GM13976 (cell line): ENCODE measurements at regions not wholly inside any gene's neighbourhood (a gene's known extent, or its start where the extent isn't known, plus 50 kb on each side); places are given as distances from the start of the nearest gene placed in this dataset.
"Not testable (repeated sequence)": the region's sequence is repeated elsewhere in the genome, so short reads cannot be mapped to it uniquely, and the experiment has no call there.

ENCODE experiments used
- DNase-seq: peaks from one replicate; pipeline ENCODE4 v3.0.0; 2012; ENCODE audit warnings: low spot score
- in situ Hi-C: fragments of 300-500 bp; cut with MboI; formaldehyde crosslinking; loops from one replicate; pipeline ENCODE4 v1.12.0; 2022; ENCODE audit warnings: low sequenced_read_pairs, mixed read lengths, inconsistent platforms; ENCODE audit not compliant: unreplicated experiment
- TF ChIP-seq, protein P1 (sequence below): IDR thresholded peaks from 2 replicates; pipeline ENCODE4 v1.5.1; 2012; ENCODE audit warnings: borderline replicate concordance, mild to moderate bottlenecking; ENCODE audit not compliant: insufficient read depth; ENCODE audit errors: extremely low read depth, missing control alignments, control extremely low read depth

DNA sequence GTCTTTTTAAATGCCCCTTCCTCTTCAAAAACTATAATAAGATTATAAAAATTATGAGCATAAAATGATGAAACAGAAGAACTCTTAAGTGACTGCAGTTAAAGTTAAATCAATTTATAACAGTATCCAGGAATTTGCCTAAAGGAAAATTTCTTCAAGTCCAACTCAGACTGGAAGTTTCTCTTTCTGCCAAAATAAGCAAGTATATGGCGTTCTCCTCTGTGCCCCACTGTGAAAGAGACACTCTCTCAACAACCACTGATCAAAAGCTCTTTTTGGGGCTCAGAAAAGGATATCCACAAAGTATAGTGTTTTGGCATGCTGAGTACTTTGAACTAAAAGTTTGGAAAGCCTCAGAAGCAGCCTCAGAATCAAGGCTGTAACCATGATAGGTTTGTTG, 139.9 kb downstream of the SKIDA1 start:
- TF ChIP-seq, protein P1, sequence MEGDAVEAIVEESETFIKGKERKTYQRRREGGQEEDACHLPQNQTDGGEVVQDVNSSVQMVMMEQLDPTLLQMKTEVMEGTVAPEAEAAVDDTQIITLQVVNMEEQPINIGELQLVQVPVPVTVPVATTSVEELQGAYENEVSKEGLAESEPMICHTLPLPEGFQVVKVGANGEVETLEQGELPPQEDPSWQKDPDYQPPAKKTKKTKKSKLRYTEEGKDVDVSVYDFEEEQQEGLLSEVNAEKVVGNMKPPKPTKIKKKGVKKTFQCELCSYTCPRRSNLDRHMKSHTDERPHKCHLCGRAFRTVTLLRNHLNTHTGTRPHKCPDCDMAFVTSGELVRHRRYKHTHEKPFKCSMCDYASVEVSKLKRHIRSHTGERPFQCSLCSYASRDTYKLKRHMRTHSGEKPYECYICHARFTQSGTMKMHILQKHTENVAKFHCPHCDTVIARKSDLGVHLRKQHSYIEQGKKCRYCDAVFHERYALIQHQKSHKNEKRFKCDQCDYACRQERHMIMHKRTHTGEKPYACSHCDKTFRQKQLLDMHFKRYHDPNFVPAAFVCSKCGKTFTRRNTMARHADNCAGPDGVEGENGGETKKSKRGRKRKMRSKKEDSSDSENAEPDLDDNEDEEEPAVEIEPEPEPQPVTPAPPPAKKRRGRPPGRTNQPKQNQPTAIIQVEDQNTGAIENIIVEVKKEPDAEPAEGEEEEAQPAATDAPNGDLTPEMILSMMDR, result no peak
- no peak for DNase-seq
- in situ Hi-C loops, result no loop called here

DNA sequence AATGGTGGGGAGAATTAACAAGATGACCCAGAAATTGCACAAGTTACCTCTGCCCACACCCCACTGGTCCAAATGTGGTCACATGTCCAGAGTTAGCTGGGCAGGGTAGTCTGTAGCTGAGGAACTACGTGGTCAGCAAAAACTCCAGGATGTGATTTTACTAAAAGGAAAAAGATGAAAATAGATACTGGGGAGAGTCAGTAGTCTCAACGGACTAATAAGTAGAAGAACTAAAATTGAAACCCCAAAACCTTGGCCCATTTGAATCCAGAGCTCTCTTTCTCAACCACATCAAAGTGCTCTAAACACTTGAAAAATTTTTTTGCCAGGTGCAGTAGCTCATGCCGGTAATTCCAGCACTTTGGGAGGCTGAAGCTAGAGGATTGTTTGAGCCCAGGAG, 146.3 kb downstream of the SKIDA1 start:
- no peak for DNase-seq
- in situ Hi-C loops, result no loop called here
- TF ChIP-seq, protein P1, result no peak

DNA sequence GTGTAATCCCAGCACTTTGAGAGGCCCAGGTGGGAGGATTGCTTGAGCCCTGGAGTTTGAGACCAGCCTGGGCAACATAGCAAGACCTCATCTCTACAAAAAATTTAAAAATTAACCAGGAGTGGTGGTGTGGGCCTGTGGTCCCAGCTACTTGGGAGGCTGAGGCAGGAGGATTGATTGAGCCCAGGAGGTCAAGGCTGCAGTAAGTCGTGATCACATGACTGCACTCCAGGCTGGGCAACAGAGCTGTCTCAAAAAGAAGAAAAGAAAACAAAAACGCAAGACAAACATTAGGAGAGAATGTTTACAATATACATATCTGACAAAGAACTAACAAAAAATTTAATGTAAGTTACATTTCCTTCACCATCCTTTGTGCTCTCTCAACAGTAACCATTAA, 150.2 kb downstream of the SKIDA1 start:
- in situ Hi-C loops, DNase-seq: not testable (repeated sequence)

DNA sequence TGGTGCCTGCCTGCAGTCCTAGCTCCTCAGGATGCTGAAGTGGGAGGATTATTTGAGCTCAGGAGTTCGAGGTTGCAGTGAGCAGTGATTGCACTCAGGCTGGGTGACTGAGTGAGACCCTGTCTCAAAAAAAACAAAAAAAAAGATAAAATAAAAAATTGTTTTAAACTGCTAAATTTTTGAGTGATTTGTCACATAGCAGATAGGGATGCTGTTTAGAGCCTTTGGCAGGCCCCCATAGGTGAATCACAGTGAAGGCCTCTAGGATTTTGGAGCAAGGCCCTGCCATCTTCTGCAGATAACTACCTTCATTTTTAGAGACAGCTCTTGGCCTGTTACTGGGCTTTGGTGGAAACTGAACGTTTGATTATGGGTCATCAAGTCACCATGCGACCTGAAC, 151.6 kb downstream of the SKIDA1 start:
- DNase-seq, in situ Hi-C loops: not testable (repeated sequence)

DNA sequence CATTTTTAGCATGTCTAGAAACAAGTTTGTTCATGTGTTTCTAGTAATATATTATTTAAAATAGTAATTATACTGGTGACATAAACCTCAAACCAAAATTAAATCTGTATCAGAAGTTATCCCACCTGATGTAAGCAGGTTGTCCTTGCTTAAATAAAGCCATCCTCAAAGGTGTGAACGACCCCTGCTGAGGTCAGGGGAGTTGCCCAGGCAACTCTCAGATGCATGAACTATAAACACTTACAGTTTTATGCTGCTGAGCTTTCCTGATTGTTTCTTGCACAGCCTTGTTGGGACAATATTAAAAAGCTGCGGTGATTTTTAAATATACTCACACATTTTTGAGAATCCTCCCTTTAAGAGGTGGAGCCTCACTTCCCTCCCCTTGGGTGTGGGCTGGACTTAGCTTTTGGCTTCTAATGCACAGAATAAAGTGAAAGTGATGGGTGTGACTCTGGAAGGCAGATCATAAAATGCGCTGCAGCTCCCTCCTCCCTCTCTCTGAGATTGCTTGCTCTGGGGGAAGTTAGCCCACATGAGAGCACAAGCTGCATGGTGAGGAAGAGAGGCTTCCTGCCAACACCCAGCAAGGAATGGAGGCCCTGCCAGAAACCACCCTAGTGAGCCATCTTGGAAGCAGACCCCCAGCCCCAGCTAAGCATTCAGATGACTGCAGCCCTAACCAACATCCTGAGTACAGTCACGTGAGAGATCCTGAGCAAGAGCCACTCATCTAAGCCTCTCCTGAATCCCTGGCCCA, 152.7 kb downstream of the SKIDA1 start:
- TF ChIP-seq, protein P1, result no peak
- peak; percentile 48 for DNase-seq
- in situ Hi-C loops, result no loop called here

DNA sequence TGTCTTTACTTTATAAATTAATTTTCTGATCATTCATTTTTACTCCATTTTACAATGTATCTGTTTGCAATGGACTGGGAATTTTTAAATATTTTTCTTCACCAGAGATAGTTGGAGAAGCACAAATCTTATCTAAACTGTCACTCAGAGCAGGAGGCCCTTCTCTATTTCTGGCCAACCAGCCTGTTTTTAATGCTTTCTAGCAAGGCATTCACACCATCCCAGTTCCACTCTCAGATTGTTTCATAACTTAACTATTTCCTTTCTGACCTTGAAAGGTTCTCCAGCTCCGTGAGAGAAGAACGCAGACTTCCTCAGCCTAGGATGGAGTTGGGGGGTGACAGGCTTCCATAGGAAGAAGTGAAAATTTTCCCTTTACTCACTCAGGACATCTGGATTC, 155.8 kb downstream of the SKIDA1 start:
- no peak for DNase-seq
- TF ChIP-seq, protein P1, result no peak
- in situ Hi-C loops, result no loop called here

DNA sequence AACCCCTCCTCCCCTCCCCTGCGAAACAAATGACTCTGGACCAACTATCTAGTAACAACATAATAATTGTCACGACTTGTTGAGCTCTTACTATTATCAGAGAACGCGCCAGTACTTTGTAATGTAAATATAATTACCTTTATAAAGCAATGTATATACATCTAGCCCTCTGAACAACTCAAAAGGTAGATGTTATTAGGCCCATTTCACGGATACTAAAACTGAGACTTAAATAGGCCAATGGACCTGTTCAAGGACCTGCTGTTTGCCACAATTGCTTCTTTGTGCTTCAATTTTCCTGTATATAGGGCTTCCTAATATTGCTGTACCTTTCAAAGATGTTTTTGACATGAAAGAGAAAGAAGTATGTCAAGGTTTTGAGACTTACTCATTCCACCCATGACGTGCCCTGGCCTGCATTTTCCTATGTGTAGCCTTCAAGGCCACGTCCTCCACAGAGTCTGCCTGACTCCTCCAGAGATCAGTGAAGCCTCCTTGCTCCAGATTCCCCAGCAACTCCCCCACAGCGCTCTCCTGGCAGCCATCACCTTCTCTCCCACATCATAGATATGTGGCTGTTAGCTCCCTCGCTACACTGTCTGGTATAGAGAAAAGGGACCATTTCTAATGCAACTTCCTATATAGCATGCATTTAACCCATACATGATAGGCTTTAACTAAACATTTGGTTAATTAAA, 156.6 kb downstream of the SKIDA1 start:
- no peak for DNase-seq
- in situ Hi-C loops, result no loop called here
- TF ChIP-seq, protein P1, result no peak
